ENCODE measurements at regions not wholly inside any gene's neighbourhood (a gene's known extent, or its start where the extent isn't known, plus 50 kb on each side); places are given as distances from the start of the nearest gene placed in this dataset.
"Not testable (repeated sequence)": the region's sequence is repeated elsewhere in the genome, so short reads cannot be mapped to it uniquely, and the experiment has no call there.

GRCh38 chr1:95297906-95298305 lies 63.9 kb downstream of the RWDD3 start:
- not testable (repeated sequence) for H3K27ac Mint-ChIP-seq; H3K27me3 Mint-ChIP-seq; ATAC-seq; H3K4me1 Mint-ChIP-seq (ENCODE audit: low read depth in 2 of 2); H3K36me3 Mint-ChIP-seq; DNase-seq (ENCODE audit: low spot score); H3K9me3 Mint-ChIP-seq; H3K4me3 Mint-ChIP-seq

- ATAC-seq (no peak), DNase-seq (ENCODE audit: low spot score) (no peak)
- Mint-ChIP-seq H3K27ac (no peak overlapping the region), H3K27me3 (no peaks in the 10 kb centered on the region), H3K36me3 (no peaks in the 10 kb centered on the region), H3K4me3 (no peak overlapping the region), H3K9me3 (peaks cover 4% of the 10 kb centered on the region), H3K4me1 (ENCODE audit: low read depth in 2 of 2) (no peaks in the 10 kb centered on the region)
These were observed 67.1 kb downstream of the RWDD3 start for GRCh38 chr1:95301091-95301490.

DNA sequence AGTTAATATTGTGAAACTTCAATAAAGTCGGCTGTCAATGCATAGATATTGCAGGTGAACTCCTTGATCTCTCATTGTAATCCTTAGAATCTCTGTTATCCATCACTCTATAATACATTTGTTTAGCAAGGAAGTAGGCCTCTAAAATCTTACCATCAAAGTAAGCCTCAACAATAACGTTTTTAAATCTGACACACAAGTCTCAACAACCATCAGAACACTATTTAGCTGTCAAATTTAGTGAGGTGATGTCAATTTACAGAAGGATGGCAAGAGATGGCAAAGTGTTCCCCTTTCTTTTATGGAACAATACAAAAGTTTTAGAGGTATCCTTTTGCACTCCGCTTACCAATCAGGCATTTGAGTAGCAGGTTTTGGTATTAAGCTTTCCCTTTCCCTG lies 67.6 kb downstream of the RWDD3 start:
- peaks cover 4% of the 10 kb centered on the region for H3K9me3 Mint-ChIP-seq
- H3K27ac Mint-ChIP-seq: no peak overlapping the region
- no peak for DNase-seq (ENCODE audit: low spot score)
- no peaks in the 10 kb centered on the region for H3K36me3 Mint-ChIP-seq
- ATAC-seq: no peak
- no peak overlapping the region for H3K4me3 Mint-ChIP-seq
- no peaks in the 10 kb centered on the region for H3K4me1 Mint-ChIP-seq (ENCODE audit: low read depth in 2 of 2)
- H3K27me3 Mint-ChIP-seq: no peaks in the 10 kb centered on the region

DNA sequence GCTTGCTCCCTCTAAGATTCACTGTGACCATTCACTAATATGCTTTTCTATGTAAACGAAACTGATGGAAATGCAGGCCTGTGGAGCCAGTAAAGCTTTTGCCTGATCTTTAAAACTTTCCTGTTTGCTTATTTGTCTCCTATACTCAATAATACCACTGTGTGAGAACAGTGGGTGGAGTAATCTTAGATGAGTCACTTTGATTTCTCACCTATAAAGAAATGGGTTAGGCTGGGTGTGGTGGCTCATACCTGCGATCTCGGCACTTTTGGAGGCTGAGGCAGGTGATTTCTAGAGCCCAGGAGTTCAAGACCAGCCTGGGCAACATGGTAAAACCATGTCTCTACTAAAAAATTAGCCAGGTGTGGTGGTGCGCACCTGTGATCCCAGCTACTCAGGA lies 70.8 kb downstream of the RWDD3 start:
- H3K4me1 Mint-ChIP-seq (ENCODE audit: low read depth in 2 of 2): no peaks in the 10 kb centered on the region
- H3K27me3 Mint-ChIP-seq: peaks cover 3 to 13% of the 10 kb centered on the region in 2 donors
- peaks cover 4% of the 10 kb centered on the region for H3K9me3 Mint-ChIP-seq
- DNase-seq (ENCODE audit: low spot score) (no peak), ATAC-seq (no peak)
- no peak overlapping the region for H3K27ac Mint-ChIP-seq
- H3K36me3 Mint-ChIP-seq: no peaks in the 10 kb centered on the region
- no peak overlapping the region for H3K4me3 Mint-ChIP-seq

DNA sequence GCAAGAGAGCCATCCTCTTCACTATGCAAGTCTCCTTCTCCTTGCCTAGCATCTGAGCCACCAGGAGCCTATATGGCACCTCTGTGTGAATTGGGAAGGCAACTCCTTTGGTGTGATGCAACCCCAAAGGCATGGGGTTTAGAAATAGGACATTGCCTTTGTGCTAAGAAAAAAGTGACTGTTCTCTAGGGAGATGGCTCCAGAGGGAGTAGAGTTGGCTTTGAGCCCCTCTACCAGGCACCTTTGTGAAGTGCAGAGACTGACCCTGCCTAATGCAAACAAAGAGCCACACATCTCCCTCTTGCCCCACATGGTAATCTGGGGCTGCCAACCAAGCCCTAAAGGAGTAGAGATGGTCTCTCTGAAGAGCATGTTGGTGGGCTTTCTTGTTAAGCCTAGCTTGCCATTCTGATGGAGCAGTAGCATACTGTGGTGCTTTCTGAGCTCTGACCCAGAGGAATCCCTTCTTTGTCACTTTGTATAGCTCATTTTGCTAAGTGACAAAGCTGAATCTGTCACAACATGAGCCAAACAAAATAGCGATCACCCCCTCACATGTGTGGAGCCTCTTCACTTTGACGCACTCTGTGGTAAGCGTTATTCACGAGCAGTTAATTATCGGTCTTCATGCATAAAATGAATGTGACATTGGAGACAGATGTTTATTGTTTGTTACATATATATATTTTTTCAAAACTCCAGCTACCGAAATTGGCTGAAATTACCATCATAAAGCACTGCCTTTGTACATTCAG lies 74.4 kb downstream of the RWDD3 start:
- Mint-ChIP-seq H3K9me3 (peaks cover 4% of the 10 kb centered on the region), H3K4me3 (no peak overlapping the region), H3K27ac (no peak overlapping the region), H3K27me3 (peaks cover 3 to 24% of the 10 kb centered on the region in 2 donors), H3K4me1 (ENCODE audit: low read depth in 2 of 2) (no peaks in the 10 kb centered on the region), H3K36me3 (no peaks in the 10 kb centered on the region)
- no peak for ATAC-seq
- DNase-seq (ENCODE audit: low spot score): no peak

DNA sequence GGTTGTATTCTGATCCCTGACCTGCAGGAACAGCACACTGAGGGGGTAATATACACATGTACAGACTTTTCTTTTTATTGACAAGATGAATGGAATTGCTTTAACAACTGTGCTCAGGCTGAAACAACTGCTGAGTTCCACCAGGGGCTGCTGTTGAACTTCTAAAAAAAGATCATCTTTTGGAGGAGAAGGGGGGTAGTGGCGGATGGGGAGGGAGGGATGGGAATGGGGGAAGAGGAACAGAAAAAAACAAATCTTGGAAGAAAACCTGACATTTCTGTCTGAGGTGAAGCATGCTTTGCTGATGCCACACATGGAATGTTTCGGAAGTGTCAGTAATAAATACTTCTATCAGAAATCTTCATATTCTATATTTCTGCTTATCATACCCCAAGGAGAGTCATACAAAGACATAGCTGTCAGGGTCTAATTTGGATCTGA lies 75.0 kb downstream of the RWDD3 start:
- ATAC-seq (no peak), DNase-seq (ENCODE audit: low spot score) (no peak)
- peaks cover 3% of the 10 kb centered on the region for H3K9me3 Mint-ChIP-seq
- no peaks in the 10 kb centered on the region for H3K36me3 Mint-ChIP-seq
- H3K27me3 Mint-ChIP-seq: peaks cover 3 to 24% of the 10 kb centered on the region in 2 donors
- H3K27ac Mint-ChIP-seq: no peak overlapping the region
- no peaks in the 10 kb centered on the region for H3K4me1 Mint-ChIP-seq (ENCODE audit: low read depth in 2 of 2)
- no peak overlapping the region for H3K4me3 Mint-ChIP-seq

DNA sequence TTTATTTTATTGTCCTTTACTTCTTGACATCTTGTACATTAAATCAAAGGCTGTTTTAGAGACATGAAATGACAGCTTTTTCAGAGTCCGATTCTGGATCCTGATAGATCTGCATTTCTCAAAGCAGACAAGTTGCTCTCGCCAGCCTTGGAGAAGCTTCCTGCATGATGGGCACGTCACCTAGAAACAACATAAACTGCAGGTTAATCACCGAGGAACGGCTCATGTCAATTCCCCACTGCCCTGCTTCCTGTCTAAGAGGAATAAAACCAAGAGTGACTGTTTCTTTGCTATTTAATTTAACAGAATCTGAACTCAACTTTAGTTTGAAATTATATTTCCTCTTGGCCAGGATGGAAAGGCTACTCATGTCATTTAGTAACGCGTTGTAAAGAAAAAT lies 77.0 kb downstream of the RWDD3 start:
- H3K9me3 Mint-ChIP-seq: peaks cover 2% of the 10 kb centered on the region

DNA sequence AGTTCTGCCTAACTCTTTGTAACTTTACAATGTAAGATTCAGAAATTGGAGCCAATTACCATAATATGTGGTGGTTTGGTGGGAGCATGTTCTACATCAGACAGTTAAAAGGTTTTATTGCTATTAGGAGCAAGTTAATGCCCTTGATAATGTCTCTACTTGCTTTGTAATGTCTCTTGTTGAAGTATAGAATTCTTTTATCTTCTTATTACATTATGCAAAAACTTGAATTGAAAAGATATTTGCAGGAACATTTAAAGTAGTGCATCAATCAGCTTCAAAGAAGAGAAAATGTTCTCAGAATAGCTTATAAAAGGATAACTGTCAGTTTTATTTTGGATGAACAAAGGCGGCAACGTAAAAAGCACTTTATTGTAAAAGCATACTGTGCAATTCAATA lies 77.8 kb downstream of the RWDD3 start:
- Mint-ChIP-seq H3K27me3 (peaks cover 3 to 24% of the 10 kb centered on the region in 2 donors), H3K4me3 (no peak overlapping the region), H3K27ac (no peak overlapping the region), H3K4me1 (ENCODE audit: low read depth in 2 of 2) (no peaks in the 10 kb centered on the region), H3K36me3 (no peaks in the 10 kb centered on the region), H3K9me3 (peaks cover 5% of the 10 kb centered on the region)
- no peak for DNase-seq (ENCODE audit: low spot score)
- ATAC-seq: no peak

More for the DNA sequence above, 77.0 kb downstream of the RWDD3 start:
- ATAC-seq: no peak
- peaks cover 3 to 24% of the 10 kb centered on the region in 2 donors for H3K27me3 Mint-ChIP-seq
- no peak overlapping the region for H3K27ac Mint-ChIP-seq
- no peaks in the 10 kb centered on the region for H3K4me1 Mint-ChIP-seq (ENCODE audit: low read depth in 2 of 2)
- no peak for DNase-seq (ENCODE audit: low spot score)
- H3K36me3 Mint-ChIP-seq: no peaks in the 10 kb centered on the region
- H3K4me3 Mint-ChIP-seq: no peak overlapping the region

- H3K4me3 Mint-ChIP-seq: no peak overlapping the region
- ATAC-seq (no peak), DNase-seq (ENCODE audit: low spot score) (no peak)
- H3K9me3 Mint-ChIP-seq: peaks cover 7% of the 10 kb centered on the region
- H3K4me1 Mint-ChIP-seq (ENCODE audit: low read depth in 2 of 2): no peaks in the 10 kb centered on the region
- no peak overlapping the region for H3K27ac Mint-ChIP-seq
- no peaks in the 10 kb centered on the region for H3K36me3 Mint-ChIP-seq
- H3K27me3 Mint-ChIP-seq: peaks cover 3 to 22% of the 10 kb centered on the region in 2 donors
These were observed 78.2 kb downstream of the RWDD3 start for GRCh38 chr1:95312181-95312580.

- no peak for ATAC-seq
- peaks cover 0 to 12% of the 10 kb centered on the region in 2 donors for H3K27me3 Mint-ChIP-seq
These were observed 79.5 kb downstream of the RWDD3 start for GRCh38 chr1:95313527-95313926.

DNA sequence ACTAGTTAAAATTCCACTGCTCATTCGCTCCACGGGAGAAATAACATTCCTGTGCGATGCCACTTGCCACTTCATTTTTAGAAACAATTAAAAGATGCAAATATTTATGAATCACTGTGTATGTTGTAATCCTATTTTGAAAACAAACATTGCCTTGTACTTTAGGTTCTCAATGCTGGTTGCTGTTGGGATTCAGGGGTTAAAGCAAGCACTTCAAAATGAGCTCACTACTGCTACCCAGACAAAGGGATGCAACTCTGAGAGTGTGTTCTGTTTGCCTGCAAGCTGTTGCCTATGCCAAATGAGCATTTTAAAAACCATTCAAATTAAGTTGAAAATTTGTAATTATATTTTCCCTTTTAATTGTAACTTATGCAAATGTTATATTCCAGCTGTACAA lies 87.5 kb downstream of the RWDD3 start:
- H3K4me1 Mint-ChIP-seq (ENCODE audit: low read depth in 2 of 2): no peaks in the 10 kb centered on the region
- peaks cover 10% of the 10 kb centered on the region for H3K9me3 Mint-ChIP-seq
- ATAC-seq (no peak), DNase-seq (ENCODE audit: low spot score) (no peak)
- no peak overlapping the region for H3K27ac Mint-ChIP-seq
- H3K36me3 Mint-ChIP-seq: no peaks in the 10 kb centered on the region
- no peaks in the 10 kb centered on the region for H3K27me3 Mint-ChIP-seq
- H3K4me3 Mint-ChIP-seq: no peak overlapping the region

More at GRCh38 chr1:95313527-95313926, 79.5 kb downstream of the RWDD3 start:
- no peaks in the 10 kb centered on the region for H3K36me3 Mint-ChIP-seq
- H3K27ac Mint-ChIP-seq: no peak overlapping the region
- H3K9me3 Mint-ChIP-seq: peaks cover 10% of the 10 kb centered on the region
- no peak for DNase-seq (ENCODE audit: low spot score)
- no peak overlapping the region for H3K4me3 Mint-ChIP-seq
- H3K4me1 Mint-ChIP-seq (ENCODE audit: low read depth in 2 of 2): no peaks in the 10 kb centered on the region

GRCh38 chr1:95323123-95323522 lies 89.1 kb downstream of the RWDD3 start:
- H3K4me1 Mint-ChIP-seq (ENCODE audit: low read depth in 2 of 2): no peaks in the 10 kb centered on the region
- no peaks in the 10 kb centered on the region for H3K36me3 Mint-ChIP-seq
- H3K9me3 Mint-ChIP-seq: peaks cover 3% of the 10 kb centered on the region
- H3K4me3 Mint-ChIP-seq: no peak overlapping the region
- DNase-seq (ENCODE audit: low spot score): no peak
- H3K27ac Mint-ChIP-seq: no peak overlapping the region
- no peak for ATAC-seq
- H3K27me3 Mint-ChIP-seq: no peaks in the 10 kb centered on the region

DNA sequence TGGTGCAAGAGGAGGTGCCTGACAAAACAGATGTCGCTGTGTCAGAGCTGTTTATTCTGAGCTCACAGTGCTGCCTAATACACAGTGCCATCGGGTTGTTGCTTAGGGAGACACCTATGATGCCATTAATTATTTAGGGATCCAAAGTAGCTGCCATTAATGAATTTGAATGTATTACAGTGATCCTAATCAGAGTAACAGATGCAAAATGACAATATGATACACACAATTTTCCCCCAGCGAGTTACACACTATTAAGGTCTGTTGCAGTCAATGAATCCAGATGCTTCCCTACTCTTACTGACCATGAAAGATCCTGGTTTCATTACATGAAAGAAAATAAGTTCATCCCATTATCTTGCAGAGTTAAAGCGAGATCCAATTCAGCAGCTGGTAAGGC lies 91.3 kb downstream of the RWDD3 start:
- H3K36me3 Mint-ChIP-seq: no peaks in the 10 kb centered on the region
- no peaks in the 10 kb centered on the region for H3K27me3 Mint-ChIP-seq
- ATAC-seq (no peak), DNase-seq (ENCODE audit: low spot score) (no peak)
- no peaks in the 10 kb centered on the region for H3K4me1 Mint-ChIP-seq (ENCODE audit: low read depth in 2 of 2)
- H3K9me3 Mint-ChIP-seq: peaks cover 7% of the 10 kb centered on the region
- H3K4me3 Mint-ChIP-seq: no peak overlapping the region
- H3K27ac Mint-ChIP-seq: no peak overlapping the region

DNA sequence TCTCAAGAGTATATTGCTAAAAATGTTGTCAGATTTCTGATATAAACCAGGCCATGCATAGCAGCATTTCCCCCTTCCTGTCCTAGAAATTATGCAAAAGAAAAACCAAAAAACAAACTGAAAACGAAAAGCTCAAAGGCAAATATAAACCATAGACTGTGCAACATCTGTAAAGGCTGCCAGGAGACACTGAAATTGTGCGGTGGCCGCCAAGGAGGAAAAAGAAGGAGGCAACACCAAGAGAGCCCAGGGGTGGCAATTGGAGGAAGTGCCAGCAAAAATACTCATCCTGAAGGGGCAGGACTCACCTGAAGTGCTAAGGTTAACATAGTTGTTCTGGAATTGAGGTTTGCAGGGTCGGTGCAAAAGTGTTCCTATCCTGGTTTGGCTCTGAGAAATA lies 92.0 kb downstream of the RWDD3 start:
- DNase-seq (ENCODE audit: low spot score) (no peak), ATAC-seq (no peak)
- H3K4me3 Mint-ChIP-seq: no peak overlapping the region
- no peak overlapping the region for H3K27ac Mint-ChIP-seq
- no peaks in the 10 kb centered on the region for H3K4me1 Mint-ChIP-seq (ENCODE audit: low read depth in 2 of 2)
- H3K36me3 Mint-ChIP-seq: no peaks in the 10 kb centered on the region
- peaks cover 7% of the 10 kb centered on the region for H3K9me3 Mint-ChIP-seq
- no peaks in the 10 kb centered on the region for H3K27me3 Mint-ChIP-seq

- H3K27me3 Mint-ChIP-seq: no peaks in the 10 kb centered on the region
- H3K4me1 Mint-ChIP-seq (ENCODE audit: low read depth in 2 of 2): no peaks in the 10 kb centered on the region
- DNase-seq (ENCODE audit: low spot score) (no peak), ATAC-seq (no peak)
- H3K36me3 Mint-ChIP-seq: no peaks in the 10 kb centered on the region
- H3K4me3 Mint-ChIP-seq: no peak overlapping the region
- no peak overlapping the region for H3K27ac Mint-ChIP-seq
- peaks cover 4% of the 10 kb centered on the region for H3K9me3 Mint-ChIP-seq
These were observed 98.7 kb downstream of the RWDD3 start for GRCh38 chr1:95332754-95333153.
